Retinal pigment epithelial cell (primary cell): ENCODE measurements at regions not wholly inside any gene's neighbourhood (a gene's known extent, or its start where the extent isn't known, plus 50 kb on each side); places are given as distances from the start of the nearest gene placed in this dataset.

Source experiments
- DNase-seq: peaks from one replicate; pipeline ENCODE4 v3.0.0-alpha.2; 2010; ENCODE audit warnings: low read depth
- H3K4me3 ChIP-seq: 2 replicates; pipeline ENCODE4 v1.5.1; 2011; ENCODE audit warnings: mild to moderate bottlenecking, low read length, control low read depth, moderate library complexity
- TF ChIP-seq, protein P1 (sequence below): conservative IDR thresholded peaks from 2 replicates; pipeline ENCODE4 v1.5.1; 2011; ENCODE audit warnings: low read depth, low read length, control low read depth, inconsistent platforms

DNA sequence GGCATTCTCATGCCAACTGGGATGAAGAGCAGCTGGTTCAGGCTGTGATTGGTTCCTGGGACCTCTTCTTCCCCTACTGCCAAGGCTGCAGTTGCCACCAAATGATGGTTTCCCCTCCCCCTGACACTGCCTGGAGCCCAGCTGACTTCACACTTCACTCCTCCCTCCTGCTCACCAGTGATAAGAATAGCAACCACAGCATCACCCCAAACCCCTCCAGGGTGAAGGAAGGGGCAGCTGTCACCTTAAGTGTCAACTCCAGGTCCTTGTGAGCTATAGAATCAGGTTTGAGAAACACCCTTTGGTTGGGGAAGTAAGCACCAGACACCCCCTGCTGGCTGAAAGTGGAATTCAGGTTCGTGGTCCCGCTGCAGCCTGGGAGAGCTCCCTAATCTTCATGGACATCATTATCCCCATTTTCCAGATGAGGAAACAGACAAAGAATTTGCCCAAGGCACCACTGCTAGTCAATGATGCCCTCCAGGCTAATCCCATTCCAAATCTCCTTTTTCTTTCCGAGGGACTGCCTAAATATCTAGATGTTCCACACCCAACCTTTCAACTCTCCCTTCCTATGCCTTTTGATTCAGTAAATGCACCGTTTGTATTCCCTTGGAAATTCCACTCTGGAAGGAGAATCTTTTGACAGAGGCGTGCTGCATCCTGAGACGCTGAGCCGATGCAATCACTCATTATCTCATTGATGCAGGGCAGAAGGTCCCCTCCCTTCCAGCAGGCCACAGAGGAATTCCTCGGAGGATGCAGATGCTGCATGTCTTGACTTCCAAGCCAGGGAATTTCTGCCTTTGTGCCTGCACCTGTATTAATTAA, 50.6 kb upstream of the UQCRFS1 start:
- DNase-seq: no peak
- TF ChIP-seq, protein P1, sequence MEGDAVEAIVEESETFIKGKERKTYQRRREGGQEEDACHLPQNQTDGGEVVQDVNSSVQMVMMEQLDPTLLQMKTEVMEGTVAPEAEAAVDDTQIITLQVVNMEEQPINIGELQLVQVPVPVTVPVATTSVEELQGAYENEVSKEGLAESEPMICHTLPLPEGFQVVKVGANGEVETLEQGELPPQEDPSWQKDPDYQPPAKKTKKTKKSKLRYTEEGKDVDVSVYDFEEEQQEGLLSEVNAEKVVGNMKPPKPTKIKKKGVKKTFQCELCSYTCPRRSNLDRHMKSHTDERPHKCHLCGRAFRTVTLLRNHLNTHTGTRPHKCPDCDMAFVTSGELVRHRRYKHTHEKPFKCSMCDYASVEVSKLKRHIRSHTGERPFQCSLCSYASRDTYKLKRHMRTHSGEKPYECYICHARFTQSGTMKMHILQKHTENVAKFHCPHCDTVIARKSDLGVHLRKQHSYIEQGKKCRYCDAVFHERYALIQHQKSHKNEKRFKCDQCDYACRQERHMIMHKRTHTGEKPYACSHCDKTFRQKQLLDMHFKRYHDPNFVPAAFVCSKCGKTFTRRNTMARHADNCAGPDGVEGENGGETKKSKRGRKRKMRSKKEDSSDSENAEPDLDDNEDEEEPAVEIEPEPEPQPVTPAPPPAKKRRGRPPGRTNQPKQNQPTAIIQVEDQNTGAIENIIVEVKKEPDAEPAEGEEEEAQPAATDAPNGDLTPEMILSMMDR: peak; percentile 56
- H3K4me3 ChIP-seq: no peak overlapping the region

GRCh38 chr19:29264897-29265296, 51.9 kb upstream of the UQCRFS1 start:
- no peak for DNase-seq
- TF ChIP-seq, protein P1: no peak
- H3K4me3 ChIP-seq: no peak overlapping the region

DNA sequence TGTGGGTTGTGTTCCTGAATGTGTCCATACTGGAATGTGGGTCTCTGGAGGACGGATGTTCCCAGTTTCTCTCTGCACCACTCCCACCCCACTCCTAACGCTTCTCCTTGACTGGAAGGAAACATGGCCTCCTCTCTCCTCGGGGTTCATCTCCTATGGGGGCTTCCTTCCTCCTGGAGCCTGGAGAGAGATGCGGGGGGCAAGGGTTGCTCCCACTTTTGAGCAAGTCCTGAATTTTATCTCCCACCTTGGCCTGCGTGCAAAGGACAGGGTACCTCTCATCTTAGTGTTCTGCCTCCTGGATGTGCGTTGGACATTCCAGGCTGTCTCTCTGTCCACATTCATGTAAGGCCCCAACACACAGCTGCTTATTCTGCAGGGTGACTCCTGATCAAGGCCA, 52.5 kb upstream of the UQCRFS1 start:
- TF ChIP-seq, protein P1: no peak
- no peak for DNase-seq
- H3K4me3 ChIP-seq: no peak overlapping the region

GRCh38 chr19:29266001-29266400, 53.0 kb upstream of the UQCRFS1 start:
- H3K4me3 ChIP-seq: no peak overlapping the region
- TF ChIP-seq, protein P1: no peak
- no peak for DNase-seq

DNA sequence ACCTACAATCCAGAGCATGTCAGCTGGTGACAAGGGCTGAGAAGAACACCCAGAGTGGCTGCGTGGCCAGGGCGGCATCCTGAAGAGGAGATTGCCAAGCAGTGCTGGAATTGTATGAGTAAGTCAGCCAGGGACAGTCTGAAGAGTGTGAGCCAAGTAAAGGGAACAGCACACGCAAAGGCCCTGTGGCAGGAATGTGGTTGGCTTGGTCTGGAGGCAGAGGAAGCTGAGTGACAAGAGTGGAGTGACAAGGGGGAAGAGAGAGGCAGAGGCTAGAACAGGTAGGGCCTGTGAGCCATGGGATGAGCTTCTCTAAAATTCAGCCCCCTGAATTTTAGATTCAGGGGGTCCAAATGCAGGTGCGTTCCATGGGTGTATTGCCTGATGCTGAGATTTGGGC, 53.7 kb upstream of the UQCRFS1 start:
- TF ChIP-seq, protein P1: no peak
- H3K4me3 ChIP-seq: no peak overlapping the region
- DNase-seq: no peak

GRCh38 chr19:29267701-29268100, 54.8 kb upstream of the UQCRFS1 start:
- no peak overlapping the region for H3K4me3 ChIP-seq
- DNase-seq: no peak
- TF ChIP-seq, protein P1: no peak

GRCh38 chr19:29268103-29268502, 55.2 kb upstream of the UQCRFS1 start:
- H3K4me3 ChIP-seq: no peak overlapping the region
- no peak for DNase-seq
- TF ChIP-seq, protein P1: no peak
